Duodenal mucosa (tissue), 2 donors: ENCODE measurements at regions not wholly inside any gene's neighbourhood (a gene's known extent, or its start where the extent isn't known, plus 50 kb on each side); places are given as distances from the start of the nearest gene placed in this dataset.
A peak's percentile ranks its signal among the peaks of the same experiment; 100 is the strongest.

Experiments used
- H3K27ac ChIP-seq: one replicate; pipeline ENCODE4 v1.7.0; 2013; ENCODE audit warnings: low read depth, low read length
- H3K27me3 ChIP-seq, 2 donors: one replicate each; pipeline ENCODE4 v1.7.0; 2013; ENCODE audit warnings: low read length in 2 of 2, control low read depth in 1 of 2; ENCODE audit not compliant: insufficient read depth in 2 of 2, control insufficient read depth in 1 of 2
- H3K36me3 ChIP-seq, 2 donors: one replicate each; pipeline ENCODE4 v1.7.0; 2013; ENCODE audit warnings: low read length in 2 of 2, control low read depth in 1 of 2; ENCODE audit not compliant: insufficient read depth in 2 of 2, control insufficient read depth in 1 of 2
- H3K4me1 ChIP-seq, 2 donors: one replicate each; pipeline ENCODE4 v1.7.0; 2013; ENCODE audit warnings: low read length in 2 of 2, control low read depth in 1 of 2; ENCODE audit not compliant: insufficient read depth in 2 of 2, control insufficient read depth in 1 of 2
- H3K4me3 ChIP-seq, 2 donors: one replicate each; pipeline ENCODE4 v1.7.0; 2013; ENCODE audit warnings: low read length in 2 of 2, low read depth in 1 of 2
- H3K9ac ChIP-seq, 2 donors: one replicate each; pipeline ENCODE4 v1.7.0; 2013; ENCODE audit warnings: low read length in 2 of 2, low read depth in 1 of 2
- H3K9me3 ChIP-seq, 2 donors: one replicate each; pipeline ENCODE4 v1.7.0; 2013; ENCODE audit warnings: low read length in 2 of 2, control low read depth in 1 of 2; ENCODE audit not compliant: control insufficient read depth in 1 of 2

- Histone ChIP-seq H3K27ac (no peak overlapping the region), H3K36me3 (no peaks in the 10 kb centered on the region), H3K9me3 (no peaks in the 10 kb centered on the region), H3K9ac (no peak overlapping the region), H3K4me1 (peaks cover 3 to 28% of the 10 kb centered on the region in 2 donors), H3K4me3 (no peak overlapping the region), H3K27me3 (no peaks in the 10 kb centered on the region)
These were observed 198.9 kb downstream of the EFHB start for GRCh38 chr3:19735111-19735510.

GRCh38 chr3:19734453-19734852, 199.6 kb downstream of the EFHB start:
- Histone ChIP-seq H3K4me1 (peaks cover 3 to 28% of the 10 kb centered on the region in 2 donors), H3K36me3 (no peaks in the 10 kb centered on the region), H3K4me3 (peak overlapping the region in 1 of 2 donors; percentile 17), H3K27ac (no peak overlapping the region), H3K27me3 (no peaks in the 10 kb centered on the region), H3K9ac (no peak overlapping the region), H3K9me3 (no peaks in the 10 kb centered on the region)

- Histone ChIP-seq H3K36me3 (no peaks in the 10 kb centered on the region), H3K9me3 (no peaks in the 10 kb centered on the region), H3K4me3 (no peak overlapping the region), H3K4me1 (no peaks in the 10 kb centered on the region), H3K27me3 (no peaks in the 10 kb centered on the region), H3K27ac (no peak overlapping the region), H3K9ac (no peak overlapping the region)
These were observed 209.0 kb downstream of the EFHB start for GRCh38 chr3:19725000-19725399.

GRCh38 chr3:19717736-19718135, 216.3 kb downstream of the EFHB start:
- Histone ChIP-seq H3K4me1 (no peaks in the 10 kb centered on the region), H3K9ac (no peak overlapping the region), H3K27ac (no peak overlapping the region), H3K4me3 (no peak overlapping the region), H3K9me3 (no peaks in the 10 kb centered on the region), H3K36me3 (no peaks in the 10 kb centered on the region), H3K27me3 (no peaks in the 10 kb centered on the region)

GRCh38 chr3:19711160-19711782, 222.7 kb downstream of the EFHB start:
- no peaks in the 10 kb centered on the region for H3K4me1 ChIP-seq
- H3K9me3 ChIP-seq, result no peaks in the 10 kb centered on the region
- no peak overlapping the region for H3K4me3 ChIP-seq
- H3K27ac ChIP-seq, result no peak overlapping the region
- H3K36me3 ChIP-seq, result no peaks in the 10 kb centered on the region
- no peaks in the 10 kb centered on the region for H3K27me3 ChIP-seq
- no peak overlapping the region for H3K9ac ChIP-seq

GRCh38 chr3:19702416-19703078, 231.5 kb downstream of the EFHB start:
- Histone ChIP-seq H3K9ac (no peak overlapping the region), H3K9me3 (no peaks in the 10 kb centered on the region), H3K36me3 (no peaks in the 10 kb centered on the region), H3K27ac (no peak overlapping the region), H3K4me1 (no peaks in the 10 kb centered on the region), H3K4me3 (no peak overlapping the region), H3K27me3 (no peaks in the 10 kb centered on the region)

- Histone ChIP-seq H3K27ac (no peak overlapping the region), H3K4me1 (no peaks in the 10 kb centered on the region), H3K4me3 (no peak overlapping the region), H3K27me3 (no peaks in the 10 kb centered on the region), H3K36me3 (no peaks in the 10 kb centered on the region), H3K9me3 (no peaks in the 10 kb centered on the region), H3K9ac (no peak overlapping the region)
These were observed 245.2 kb downstream of the EFHB start for GRCh38 chr3:19688767-19689166.

GRCh38 chr3:19668163-19668562, 265.9 kb downstream of the EFHB start:
- no peaks in the 10 kb centered on the region for H3K9me3 ChIP-seq
- no peak overlapping the region for H3K9ac ChIP-seq
- no peaks in the 10 kb centered on the region for H3K27me3 ChIP-seq
- no peaks in the 10 kb centered on the region for H3K36me3 ChIP-seq
- H3K27ac ChIP-seq, result no peak overlapping the region
- no peaks in the 10 kb centered on the region for H3K4me1 ChIP-seq
- H3K4me3 ChIP-seq, result no peak overlapping the region

- no peak overlapping the region for H3K4me3 ChIP-seq
- no peak overlapping the region for H3K9ac ChIP-seq
- H3K4me1 ChIP-seq, result no peaks in the 10 kb centered on the region
- no peak overlapping the region for H3K27ac ChIP-seq
- H3K9me3 ChIP-seq, result no peaks in the 10 kb centered on the region
- no peaks in the 10 kb centered on the region for H3K27me3 ChIP-seq
- no peaks in the 10 kb centered on the region for H3K36me3 ChIP-seq
These were observed 271.5 kb downstream of the EFHB start for GRCh38 chr3:19662486-19662885.

GRCh38 chr3:19652336-19652735, 281.7 kb downstream of the EFHB start:
- H3K36me3 ChIP-seq, result no peaks in the 10 kb centered on the region
- no peaks in the 10 kb centered on the region for H3K27me3 ChIP-seq
- no peak overlapping the region for H3K4me3 ChIP-seq
- no peaks in the 10 kb centered on the region for H3K4me1 ChIP-seq
- peaks cover 1 to 6% of the 10 kb centered on the region in 2 donors for H3K9me3 ChIP-seq
- H3K27ac ChIP-seq, result no peak overlapping the region
- H3K9ac ChIP-seq, result no peak overlapping the region
